Retinal pigment epithelial cell (primary cell): ENCODE measurements at regions not wholly inside any gene's neighbourhood (a gene's known extent, or its start where the extent isn't known, plus 50 kb on each side); places are given as distances from the start of the nearest gene placed in this dataset.

Experiments
- DNase-seq: peaks from one replicate; pipeline ENCODE4 v3.0.0-alpha.2; 2010; ENCODE audit warnings: low read depth
- H3K4me3 ChIP-seq: 2 replicates; pipeline ENCODE4 v1.5.1; 2011; ENCODE audit warnings: mild to moderate bottlenecking, low read length, control low read depth, moderate library complexity
- TF ChIP-seq, protein P1 (sequence below): conservative IDR thresholded peaks from 2 replicates; pipeline ENCODE4 v1.5.1; 2011; ENCODE audit warnings: low read depth, low read length, control low read depth, inconsistent platforms

DNA sequence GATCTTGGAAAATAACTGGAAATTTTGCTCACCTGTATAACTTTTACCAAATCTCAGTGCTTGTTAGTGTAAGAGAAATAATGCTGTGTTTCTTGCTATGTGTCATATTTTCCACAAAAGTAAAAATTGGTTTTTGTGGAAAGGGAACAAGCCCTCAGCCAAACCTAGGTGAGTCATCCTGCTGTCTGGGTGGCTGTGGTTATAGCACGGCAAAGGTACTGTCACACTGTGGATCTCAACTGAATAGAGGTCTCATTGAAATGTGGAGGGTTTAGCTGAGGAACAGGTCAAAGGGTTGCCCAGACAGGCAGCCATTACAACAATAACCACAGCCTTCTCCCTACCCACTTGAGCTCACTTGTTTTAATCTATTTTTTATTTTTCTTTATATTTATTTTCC lies 338.8 kb upstream of the DACH1 start:
- no peak for DNase-seq
- no peak overlapping the region for H3K4me3 ChIP-seq
- TF ChIP-seq, protein P1, sequence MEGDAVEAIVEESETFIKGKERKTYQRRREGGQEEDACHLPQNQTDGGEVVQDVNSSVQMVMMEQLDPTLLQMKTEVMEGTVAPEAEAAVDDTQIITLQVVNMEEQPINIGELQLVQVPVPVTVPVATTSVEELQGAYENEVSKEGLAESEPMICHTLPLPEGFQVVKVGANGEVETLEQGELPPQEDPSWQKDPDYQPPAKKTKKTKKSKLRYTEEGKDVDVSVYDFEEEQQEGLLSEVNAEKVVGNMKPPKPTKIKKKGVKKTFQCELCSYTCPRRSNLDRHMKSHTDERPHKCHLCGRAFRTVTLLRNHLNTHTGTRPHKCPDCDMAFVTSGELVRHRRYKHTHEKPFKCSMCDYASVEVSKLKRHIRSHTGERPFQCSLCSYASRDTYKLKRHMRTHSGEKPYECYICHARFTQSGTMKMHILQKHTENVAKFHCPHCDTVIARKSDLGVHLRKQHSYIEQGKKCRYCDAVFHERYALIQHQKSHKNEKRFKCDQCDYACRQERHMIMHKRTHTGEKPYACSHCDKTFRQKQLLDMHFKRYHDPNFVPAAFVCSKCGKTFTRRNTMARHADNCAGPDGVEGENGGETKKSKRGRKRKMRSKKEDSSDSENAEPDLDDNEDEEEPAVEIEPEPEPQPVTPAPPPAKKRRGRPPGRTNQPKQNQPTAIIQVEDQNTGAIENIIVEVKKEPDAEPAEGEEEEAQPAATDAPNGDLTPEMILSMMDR = no peak

DNA sequence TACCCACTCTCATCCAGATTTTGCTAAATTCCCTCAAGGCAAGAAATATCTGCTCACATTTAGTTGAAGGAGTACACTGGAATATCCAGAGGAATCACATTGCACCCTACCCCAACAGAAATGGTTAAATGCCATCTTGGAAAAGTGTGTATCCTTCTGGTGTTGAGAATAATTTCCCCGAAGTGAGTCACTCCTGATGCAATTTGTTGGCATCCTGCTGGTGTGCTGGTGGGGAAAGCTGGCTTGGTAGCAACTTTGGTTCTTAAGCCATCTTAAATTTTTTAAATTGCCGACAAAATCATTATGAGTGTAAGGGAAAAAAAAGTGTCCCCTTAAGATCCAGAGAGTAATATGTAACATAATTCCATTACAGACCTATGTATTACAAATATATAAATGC lies 337.3 kb upstream of the DACH1 start:
- no peak overlapping the region for H3K4me3 ChIP-seq
- no peak for DNase-seq
- TF ChIP-seq, protein P1 = no peak

DNA sequence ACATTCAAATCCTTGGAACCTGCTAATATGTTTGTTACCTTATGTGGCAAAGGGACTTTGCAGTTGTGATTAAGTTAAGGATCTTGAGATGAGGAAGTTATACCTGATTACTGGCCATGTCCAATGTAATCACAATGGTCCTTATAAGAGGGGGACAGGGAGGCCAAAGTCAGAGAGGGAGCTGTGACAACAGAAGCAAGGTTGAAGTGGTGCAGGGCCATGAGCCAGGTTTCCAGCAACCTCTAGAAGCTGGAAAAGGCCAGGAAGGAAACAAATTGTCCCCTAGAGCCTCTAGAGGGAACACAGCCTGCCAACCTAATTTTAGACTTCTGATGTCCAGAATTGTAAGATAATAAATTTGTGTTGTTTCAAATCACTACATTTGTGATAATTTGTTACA lies 334.7 kb upstream of the DACH1 start:
- no peak overlapping the region for H3K4me3 ChIP-seq
- DNase-seq = no peak
- TF ChIP-seq, protein P1 = no peak

DNA sequence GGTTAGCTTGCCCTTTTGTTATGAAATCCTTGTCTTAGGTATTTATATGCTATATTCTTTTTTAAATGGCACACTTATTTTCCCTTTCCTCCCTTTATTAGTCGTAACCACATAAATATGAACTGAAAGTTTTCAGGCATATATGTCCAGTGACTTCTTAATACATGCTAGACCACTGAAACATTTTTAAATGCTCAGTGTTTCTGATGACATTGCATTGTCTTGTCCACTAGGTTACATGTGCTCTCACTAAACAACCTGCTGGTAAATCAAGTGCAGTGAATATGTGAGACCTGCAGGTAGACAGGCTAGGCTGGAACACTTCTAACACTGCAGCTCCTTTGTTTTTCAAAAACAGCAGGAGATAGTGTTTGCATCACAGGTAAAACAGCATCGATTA lies 332.6 kb upstream of the DACH1 start:
- H3K4me3 ChIP-seq = no peak overlapping the region
- no peak for DNase-seq
- TF ChIP-seq, protein P1 = no peak

DNA sequence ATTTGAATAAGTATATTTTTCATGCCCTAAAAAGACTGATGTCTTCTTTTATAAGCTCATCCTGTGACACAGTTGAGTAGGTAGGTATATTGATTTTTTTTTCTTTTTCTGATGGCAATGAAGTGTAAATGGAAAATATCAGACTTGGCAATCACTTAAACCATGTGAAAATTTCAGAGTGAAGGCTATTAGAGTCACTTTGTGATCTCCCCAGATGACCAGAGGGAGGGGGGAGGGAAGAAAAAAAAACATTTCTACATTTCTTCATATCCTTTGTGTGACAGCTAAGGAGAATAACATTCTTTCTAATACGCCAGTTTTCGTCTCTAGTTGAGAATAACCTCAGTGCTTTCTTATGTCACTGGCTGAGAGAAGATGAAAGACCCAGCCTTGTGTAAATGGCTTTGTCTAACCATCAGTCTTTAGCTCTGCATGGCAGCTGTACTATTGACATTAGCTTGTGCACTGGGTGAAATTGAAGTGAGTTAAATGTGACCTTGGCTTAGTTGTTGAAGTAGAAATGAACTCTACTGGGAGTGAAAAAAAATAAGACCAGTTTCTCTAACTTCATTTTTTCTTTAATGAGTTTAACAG lies 332.1 kb upstream of the DACH1 start:
- no peak for DNase-seq
- H3K4me3 ChIP-seq = no peak overlapping the region
- TF ChIP-seq, protein P1 = no peak

DNA sequence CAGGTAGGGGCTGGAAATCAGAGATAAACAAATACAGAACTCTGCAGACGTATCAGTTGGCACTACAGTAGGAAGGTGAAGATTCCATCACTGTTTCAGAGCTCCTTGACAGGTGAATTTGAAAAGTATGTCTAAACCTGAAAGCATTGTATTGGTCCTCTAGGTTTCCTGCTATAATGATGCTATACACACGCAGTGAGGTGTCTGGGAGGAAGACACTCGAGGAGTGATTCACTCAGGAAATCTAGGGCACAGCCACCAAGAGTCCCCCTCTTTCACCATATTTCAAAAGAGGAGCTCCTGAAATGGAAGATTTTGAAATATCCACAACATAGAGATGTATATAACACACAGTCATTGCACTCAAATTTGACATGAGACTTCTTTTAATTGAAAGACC lies 331.0 kb upstream of the DACH1 start:
- H3K4me3 ChIP-seq = no peak overlapping the region
- DNase-seq = no peak
- TF ChIP-seq, protein P1 = no peak

DNA sequence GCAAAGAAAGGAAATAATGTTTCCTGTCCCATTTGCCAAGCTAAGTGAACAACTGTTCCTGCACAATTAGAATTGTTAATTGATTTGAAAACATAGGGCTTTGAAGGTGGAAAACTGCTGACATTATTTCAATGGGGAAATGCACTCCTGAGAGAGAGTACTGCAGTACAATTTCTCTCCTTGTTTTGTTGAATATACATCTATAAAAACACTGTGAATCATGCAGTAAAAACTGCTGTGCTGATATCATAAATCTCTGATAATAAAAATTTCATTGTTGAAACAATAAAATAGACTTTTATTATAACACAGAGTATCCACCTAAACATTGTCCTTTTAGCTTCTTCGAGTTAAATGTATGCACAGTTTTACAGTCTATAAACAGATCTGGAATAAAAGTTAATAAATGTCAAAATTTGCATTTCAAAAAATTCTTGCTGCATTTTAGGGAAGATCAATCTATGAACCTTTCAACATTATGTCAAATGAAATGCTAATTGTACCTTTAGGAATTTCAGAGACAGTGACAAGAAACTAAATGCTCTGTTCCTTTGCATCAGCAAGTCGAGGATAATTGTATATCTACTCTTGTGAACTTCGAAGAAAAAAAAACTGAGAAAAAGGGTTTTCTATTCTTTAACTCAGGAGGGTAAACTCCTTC lies 328.2 kb upstream of the DACH1 start:
- H3K4me3 ChIP-seq = no peak overlapping the region
- no peak for DNase-seq
- TF ChIP-seq, protein P1 = no peak
